ENCODE measurements at regions not wholly inside any gene's neighbourhood (a gene's known extent, or its start where the extent isn't known, plus 50 kb on each side); places are given as distances from the start of the nearest gene placed in this dataset.
"Not testable (repeated sequence)": the region's sequence is repeated elsewhere in the genome, so short reads cannot be mapped to it uniquely, and the experiment has no call there.

- H3K27me3 Mint-ChIP-seq (ENCODE audit: low read depth in 3 of 3); H3K36me3 Mint-ChIP-seq; H3K27ac Mint-ChIP-seq; H3K4me3 Mint-ChIP-seq; DNase-seq; H3K4me1 Mint-ChIP-seq: not testable (repeated sequence)
- peaks cover 14 to 53% (median 22%) of the 10 kb centered on the region in 6 donors for H3K9me3 Mint-ChIP-seq
Observed at GRCh38 chr6:58365856-58366255, 1048.4 kb downstream of the PRIM2 start.

DNA sequence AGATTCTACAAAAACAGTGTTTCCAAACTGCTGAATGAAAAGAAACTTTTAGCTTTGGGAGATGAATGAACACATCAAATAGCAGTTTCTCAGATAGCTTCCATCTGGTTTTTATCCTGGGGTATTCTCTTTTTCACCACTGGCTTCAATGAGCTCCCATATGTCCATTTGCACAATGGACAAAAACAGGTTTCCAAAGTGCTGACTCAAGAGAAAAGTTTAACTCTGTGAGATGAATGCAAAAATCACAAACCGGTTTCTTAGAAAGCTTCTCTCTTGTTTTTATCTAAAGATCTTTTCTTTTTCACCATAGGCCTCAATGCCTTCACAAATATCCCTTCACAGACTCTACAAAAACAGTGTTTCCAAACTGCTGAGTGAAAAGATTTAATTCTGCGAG lies 1089.2 kb downstream of the PRIM2 start:
- H3K9me3 Mint-ChIP-seq: peaks cover 6 to 67% (median 42%) of the 10 kb centered on the region in 6 donors
- not testable (repeated sequence) for DNase-seq; H3K4me3 Mint-ChIP-seq; H3K36me3 Mint-ChIP-seq; H3K27ac Mint-ChIP-seq; H3K27me3 Mint-ChIP-seq (ENCODE audit: low read depth in 3 of 3); H3K4me1 Mint-ChIP-seq

GRCh38 chr6:58419321-58419720 lies 1101.9 kb downstream of the PRIM2 start:
- H3K36me3 Mint-ChIP-seq: no peaks in the 10 kb centered on the region
- no peak for DNase-seq
- H3K27ac Mint-ChIP-seq: no peak overlapping the region

More at GRCh38 chr6:58419321-58419720, 1101.9 kb downstream of the PRIM2 start:
- Mint-ChIP-seq H3K4me1 (no peaks in the 10 kb centered on the region), H3K27me3 (ENCODE audit: low read depth in 3 of 3) (no peaks in the 10 kb centered on the region), H3K4me3 (no peak overlapping the region), H3K9me3 (peaks cover 9 to 45% (median 30%) of the 10 kb centered on the region in 6 donors)
